H9 (cell line): ENCODE measurements at regions not wholly inside any gene's neighbourhood (a gene's known extent, or its start where the extent isn't known, plus 50 kb on each side); places are given as distances from the start of the nearest gene placed in this dataset.

Experiments
- DNase-seq: peaks from one replicate; pipeline ENCODE4 v3.0.0-alpha.2; 2017
- H2AFZ ChIP-seq: one replicate; pipeline ENCODE4 v1.6.1; 2013; ENCODE audit warnings: mild to moderate bottlenecking, low read length, control low read depth, moderate library complexity
- H2AK5ac ChIP-seq: 2 replicates; pipeline ENCODE4 v1.6.1; 2013; ENCODE audit warnings: low read length, control low read depth, mixed read lengths; ENCODE audit not compliant: insufficient read length
- H2BK120ac ChIP-seq: one replicate; pipeline ENCODE4 v1.6.1; 2013; ENCODE audit warnings: low read depth, mild to moderate bottlenecking, low read length, control low read depth, inconsistent platforms; ENCODE audit not compliant: poor library complexity, severe bottlenecking
- H2BK12ac ChIP-seq: 2 replicates; pipeline ENCODE4 v1.6.1; 2013; ENCODE audit warnings: low read length, control low read depth, mixed read lengths, low read depth; ENCODE audit not compliant: insufficient read length
- H2BK15ac ChIP-seq: 2 replicates; pipeline ENCODE4 v1.6.1; 2013; ENCODE audit warnings: low read depth, low read length, control low read depth
- H2BK20ac ChIP-seq: one replicate; pipeline ENCODE4 v1.6.1; 2013; ENCODE audit warnings: low read depth, mild to moderate bottlenecking, low read length, control low read depth, inconsistent platforms; ENCODE audit not compliant: poor library complexity, severe bottlenecking
- H2BK5ac ChIP-seq: 2 replicates; pipeline ENCODE4 v1.6.1; 2013; ENCODE audit warnings: low read length, control low read depth, mixed read lengths; ENCODE audit not compliant: insufficient read length
- H3K14ac ChIP-seq: 2 replicates; pipeline ENCODE4 v1.6.1; 2013; ENCODE audit warnings: low read length, control low read depth; ENCODE audit not compliant: insufficient read depth
- H3K18ac ChIP-seq: 2 replicates; pipeline ENCODE4 v1.6.1; 2013; ENCODE audit warnings: low read depth, mild to moderate bottlenecking, mixed read lengths, low read length, control low read depth; ENCODE audit not compliant: insufficient read length
- H3K23ac ChIP-seq: 2 replicates; pipeline ENCODE4 v1.6.1; 2013; ENCODE audit warnings: low read length, control low read depth, mixed read lengths, low read depth; ENCODE audit not compliant: insufficient read length
- H3K23me2 ChIP-seq: 2 replicates; pipeline ENCODE4 v1.6.1; 2013; ENCODE audit warnings: low read depth, mild to moderate bottlenecking, mixed read lengths, low read length, control low read depth; ENCODE audit not compliant: insufficient read length, poor library complexity, severe bottlenecking
- H3K27ac ChIP-seq: 2 replicates; pipeline ENCODE4 v1.5.1; 2013; ENCODE audit warnings: low read length, control low read depth, mixed read lengths, low read depth; ENCODE audit not compliant: insufficient read length
- H3K27me3 ChIP-seq: 2 replicates; pipeline ENCODE4 v1.6.1; 2013; ENCODE audit warnings: low read length, control low read depth, inconsistent platforms; ENCODE audit not compliant: insufficient read depth
- H3K4ac ChIP-seq: 2 replicates; pipeline ENCODE4 v1.6.1; 2013; ENCODE audit warnings: low read depth, mild to moderate bottlenecking, control low read depth, inconsistent platforms, low read length, moderate library complexity
- H3K4me1 ChIP-seq: 2 replicates; pipeline ENCODE4 v1.6.1; 2013; ENCODE audit warnings: low read length, control low read depth, inconsistent platforms; ENCODE audit not compliant: insufficient read depth
- H3K4me2 ChIP-seq: 2 replicates; pipeline ENCODE4 v1.6.1; 2013; ENCODE audit warnings: low read length, control low read depth, mixed read lengths; ENCODE audit not compliant: insufficient read length, insufficient read depth
- H3K56ac ChIP-seq: 2 replicates; pipeline ENCODE4 v1.6.1; 2013; ENCODE audit warnings: low read depth, mild to moderate bottlenecking, mixed read lengths, low read length, control low read depth; ENCODE audit not compliant: insufficient read length
- H3K79me1 ChIP-seq: 2 replicates; pipeline ENCODE4 v1.6.1; 2013; ENCODE audit warnings: low read depth, mild to moderate bottlenecking, moderate library complexity, low read length, control low read depth, inconsistent platforms; ENCODE audit not compliant: insufficient read depth, poor library complexity, severe bottlenecking
- H3K79me2 ChIP-seq: 2 replicates; pipeline ENCODE4 v1.6.1; 2013; ENCODE audit warnings: low read length, control low read depth, inconsistent platforms; ENCODE audit not compliant: insufficient read depth
- H3K9ac ChIP-seq: 2 replicates; pipeline ENCODE4 v1.6.1; 2013; ENCODE audit warnings: low read length, control low read depth, mixed read lengths; ENCODE audit not compliant: insufficient read length; ENCODE audit errors: extremely low read depth
- H3K9me3 ChIP-seq: one replicate; pipeline ENCODE4 v1.6.1; 2013; ENCODE audit warnings: low read depth, low read length, inconsistent platforms; ENCODE audit not compliant: control insufficient read depth
- H3T11ph ChIP-seq: one replicate; pipeline ENCODE4 v1.6.1; 2013; ENCODE audit warnings: mild to moderate bottlenecking, low read length, control low read depth, inconsistent platforms
- H4K20me1 ChIP-seq: one replicate; pipeline ENCODE4 v1.6.1; 2013; ENCODE audit not compliant: control insufficient read depth, insufficient read length, insufficient read depth
- H4K5ac ChIP-seq: 2 replicates; pipeline ENCODE4 v1.6.1; 2013; ENCODE audit warnings: low read depth, mild to moderate bottlenecking, mixed read lengths, low read length, control low read depth; ENCODE audit not compliant: insufficient read length
- H4K8ac ChIP-seq: replicated peaks from 2 replicates; pipeline ENCODE4 v1.6.1; 2013; ENCODE audit warnings: low read length, control low read depth, mixed read lengths, low read depth; ENCODE audit not compliant: insufficient read length
- H4K91ac ChIP-seq: 2 replicates; pipeline ENCODE4 v1.6.1; 2013; ENCODE audit warnings: low read depth, mild to moderate bottlenecking, moderate library complexity, mixed read lengths, low read length, control low read depth; ENCODE audit not compliant: insufficient read length
- H3K27ac Mint-ChIP-seq, 3 experiments: 2 replicates in 2 of 3; 3 replicates in 1 of 3; pipeline ENCODE4 v1.8.0; 2020 to 2021; ENCODE audit warnings: mixed read lengths in 3 of 3, mild to moderate bottlenecking in 1 of 3, moderate library complexity in 1 of 3
- H3K27me3 Mint-ChIP-seq: 2 replicates; pipeline ENCODE4 v1.8.0; 2021; ENCODE audit warnings: low read depth, mild to moderate bottlenecking, moderate library complexity, mixed read lengths
- H3K36me3 Mint-ChIP-seq, 3 experiments: 2 replicates in 2 of 3; 3 replicates in 1 of 3; pipeline ENCODE4 v1.8.0; 2020 to 2021; ENCODE audit warnings: low read depth in 3 of 3, mixed read lengths in 3 of 3; ENCODE audit not compliant: insufficient read depth in 1 of 3
- H3K4me1 Mint-ChIP-seq, 2 experiments: 2 replicates each; pipeline ENCODE4 v1.8.0; 2020; ENCODE audit warnings: mixed read lengths in 2 of 2
- H3K4me3 Mint-ChIP-seq, 2 experiments: 2 replicates in 1 of 2; 3 replicates in 1 of 2; pipeline ENCODE4 v1.8.0; 2020 to 2021; ENCODE audit warnings: mild to moderate bottlenecking in 2 of 2, mixed read lengths in 2 of 2, moderate library complexity in 1 of 2
- H3K9me3 Mint-ChIP-seq, 2 experiments: 2 replicates in 1 of 2; 3 replicates in 1 of 2; pipeline ENCODE4 v1.8.0; 2020; ENCODE audit warnings: mild to moderate bottlenecking in 2 of 2, mixed read lengths in 2 of 2, moderate library complexity in 1 of 2
- CTCF ChIP-seq: fragments of 200-600 bp; sonication (generic); conservative IDR thresholded peaks from 3 replicates; pipeline ENCODE4 v1.8.0; 2021; ENCODE audit warnings: antibody characterized with exemption, mild to moderate bottlenecking
- WGBS: extraction: QIAGEN DNeasy Blood & Tissue Kit; methylation state at CpG from one replicate; pipeline ENCODE4 v1.1.7; 2013; ENCODE audit warnings: missing lambda C conversion rate, low lambda C conversion rate, mixed read lengths; ENCODE audit not compliant: insufficient read length; ENCODE audit errors: extremely low coverage; 5-methylcytosine and 5-hydroxymethylcytosine counted together

GRCh38 chr2:239819974-239820555, 205.1 kb downstream of the NDUFA10 start:
- H3K56ac ChIP-seq: no peak overlapping the region
- no peak overlapping the region for H4K5ac ChIP-seq
- H3K4me1 Mint-ChIP-seq: peaks cover 20 to 22% of the 10 kb centered on the region in 2 experiments
- H3K4ac ChIP-seq: no peak overlapping the region
- no peak overlapping the region for H3K18ac ChIP-seq
- no peak overlapping the region; a peak in 1 of 7 replicates for H3K27ac Mint-ChIP-seq
- H3K23ac ChIP-seq: no peak overlapping the region
- DNase-seq: peak; percentile 17
- H3K9me3 Mint-ChIP-seq: no peaks in the 10 kb centered on the region; a peak in 1 of 5 replicates
- no CpG with 5 or more reads among the region's 17 CpGs for WGBS
- H3T11ph ChIP-seq: no peak overlapping the region
- no peak overlapping the region for H2BK20ac ChIP-seq
- no peaks in the 10 kb centered on the region for H3K79me1 ChIP-seq
- no peak overlapping the region for H2BK120ac ChIP-seq
- no peak overlapping the region for H2BK15ac ChIP-seq
- no peak overlapping the region for H2AK5ac ChIP-seq
- H4K91ac ChIP-seq: no peak overlapping the region
- H3K27me3 ChIP-seq: no peaks in the 10 kb centered on the region
- H3K79me2 ChIP-seq: no peaks in the 10 kb centered on the region
- no peaks in the 10 kb centered on the region for H3K23me2 ChIP-seq
- no peak for TF ChIP-seq CTCF
- no peaks in the 10 kb centered on the region for H4K20me1 ChIP-seq
- no peak overlapping the region for H3K27ac ChIP-seq
- H3K9ac ChIP-seq: no peak overlapping the region
- H3K4me1 ChIP-seq: no peaks in the 10 kb centered on the region; the same call in 1 of the 2 replicates
- H3K14ac ChIP-seq: no peak overlapping the region
- H2BK12ac ChIP-seq: no peak overlapping the region
- no peak overlapping the region for H2AFZ ChIP-seq
- no peak overlapping the region for H3K4me2 ChIP-seq
- no peak overlapping the region for H2BK5ac ChIP-seq
- no peaks in the 10 kb centered on the region for H3K9me3 ChIP-seq
- no peaks in the 10 kb centered on the region; a peak in 1 of 7 replicates for H3K36me3 Mint-ChIP-seq
- no peak overlapping the region for H3K4me3 Mint-ChIP-seq
- H3K27me3 Mint-ChIP-seq: peaks cover 26% of the 10 kb centered on the region
- H4K8ac ChIP-seq: no peak overlapping the region
